OCI-LY3 (cell line): ENCODE measurements at regions not wholly inside any gene's neighbourhood (a gene's known extent, or its start where the extent isn't known, plus 50 kb on each side); places are given as distances from the start of the nearest gene placed in this dataset.

Source experiments
- CTCF ChIP-seq: fragments of 200-600, 300-600 bp; sonication (generic); IDR thresholded peaks from 2 replicates; pipeline ENCODE4 v1.5.1; 2014; ENCODE audit warnings: antibody characterized with exemption, low read length, low read depth
- EZH2phosphoT487 ChIP-seq: fragments of 200-600 bp; shearing (Covaris generic); IDR thresholded peaks from 2 replicates; pipeline ENCODE4 v1.6.1; 2018; ENCODE audit warnings: antibody characterized with exemption, mixed run types, low read depth

- TF ChIP-seq CTCF (no peak), EZH2phosphoT487 (no peak)
Observed at GRCh38 chr7:106471686-106472440, 187.1 kb upstream of the NAMPT start.
